Kidney (tissue), 13 donors: ENCODE measurements at regions not wholly inside any gene's neighbourhood (a gene's known extent, or its start where the extent isn't known, plus 50 kb on each side); places are given as distances from the start of the nearest gene placed in this dataset.

Source experiments
- DNase-seq, 5 donors: peaks; one replicate each; pipeline ENCODE4 v3.0.0-alpha.2; 2013 to 2020
- FAIRE-seq: peaks from 2 replicates; lab custom pipeline; 2012; peaks lifted over from hg19 to GRCh38; lab: Jason Lieb, UNC
- H3K27ac ChIP-seq, 2 donors: one replicate each; pipeline ENCODE4 v1.7.0; 2013; ENCODE audit warnings: low read depth in 2 of 2, low read length in 2 of 2, inconsistent platforms in 1 of 2
- H3K27me3 ChIP-seq: one replicate; pipeline ENCODE4 v1.7.1; 2013; ENCODE audit warnings: low read length, inconsistent platforms; ENCODE audit not compliant: control insufficient read depth, insufficient read depth
- H3K36me3 ChIP-seq, 3 donors: one replicate each; pipeline versions ENCODE4 v1.7.0 to v1.7.1; 2013; ENCODE audit warnings: low read length in 3 of 3, control low read depth in 1 of 3, inconsistent platforms in 1 of 3; ENCODE audit not compliant: insufficient read depth in 3 of 3, control insufficient read depth in 2 of 3
- H3K4me1 ChIP-seq, 3 donors: one replicate each; pipeline versions ENCODE4 v1.7.0 to v1.7.1; 2013; ENCODE audit warnings: low read length in 3 of 3, inconsistent platforms in 1 of 3, low read depth in 1 of 3; ENCODE audit not compliant: control insufficient read depth in 2 of 3, insufficient read depth in 2 of 3
- H3K4me3 ChIP-seq, 3 donors: one replicate each; pipeline versions ENCODE4 v1.7.0 to v1.8.1; 2013; ENCODE audit warnings: low read length in 3 of 3, control low read depth in 1 of 3, inconsistent platforms in 1 of 3
- H3K9ac ChIP-seq, 3 donors: one replicate each; pipeline versions ENCODE4 v1.7.0 to v1.7.1; 2013; ENCODE audit warnings: low read length in 3 of 3, control low read depth in 1 of 3, inconsistent platforms in 1 of 3
- H3K9me3 ChIP-seq, 3 donors: one replicate each; pipeline versions ENCODE4 v1.7.0 to v1.7.1; 2013; ENCODE audit warnings: low read length in 3 of 3, control low read depth in 1 of 3, inconsistent platforms in 1 of 3; ENCODE audit not compliant: control insufficient read depth in 2 of 3, insufficient read depth in 1 of 3
- CTCF ChIP-seq: IDR thresholded peaks from 3 replicates; pipeline ENCODE4 v1.5.1; 2012; ENCODE audit warnings: mild to moderate bottlenecking, moderate library complexity, borderline replicate concordance; ENCODE audit not compliant: insufficient read depth; ENCODE audit errors: extremely low read depth
- intact Hi-C: fragments of 100-400 bp; cut with DNase I; formaldehyde crosslinking; loops from one replicate; pipeline ENCODE4 v1.11.1; 2022
- donor health status: control.
- donor health status: control.
- donor health status: control.
- donor health status: control.
- donor health status: control.
- donor health status: DM: yes; HTN: yes; CAD: no.
- donor health status: Normal renal cell carcinoma (clear cell type).

DNA sequence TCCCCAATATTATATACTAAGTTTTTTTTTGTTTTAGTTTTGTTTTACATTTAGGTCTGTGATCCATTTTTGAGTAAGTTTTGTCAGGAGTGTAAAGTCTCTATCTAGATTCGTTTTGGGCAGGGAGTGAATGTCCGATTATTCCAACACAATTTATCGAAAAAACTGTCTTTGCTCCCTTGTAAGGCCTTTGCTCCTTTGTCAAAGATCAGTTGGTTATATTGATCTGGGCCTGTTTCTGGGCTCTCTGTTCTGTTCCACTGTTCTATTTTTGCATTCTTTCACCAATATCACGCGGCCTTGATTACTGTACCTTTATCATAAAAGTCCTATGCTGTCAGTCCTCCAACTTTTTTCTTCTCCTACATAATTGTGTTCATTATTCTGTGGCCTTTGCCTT lies 276.5 kb upstream of the ZC3H15 start:
- no peaks in the 10 kb centered on the region for H3K36me3 ChIP-seq
- H3K4me1 ChIP-seq, result no peaks in the 10 kb centered on the region
- no peak overlapping the region for H3K9ac ChIP-seq
- H3K27me3 ChIP-seq, result no peaks in the 10 kb centered on the region
- intact Hi-C loops, result no loop called here
- no peak overlapping the region for H3K4me3 ChIP-seq
- no peaks in the 10 kb centered on the region for H3K9me3 ChIP-seq
- no peak for TF ChIP-seq CTCF
- FAIRE-seq (no peak), DNase-seq (no peak)
- H3K27ac ChIP-seq, result no peak overlapping the region

DNA sequence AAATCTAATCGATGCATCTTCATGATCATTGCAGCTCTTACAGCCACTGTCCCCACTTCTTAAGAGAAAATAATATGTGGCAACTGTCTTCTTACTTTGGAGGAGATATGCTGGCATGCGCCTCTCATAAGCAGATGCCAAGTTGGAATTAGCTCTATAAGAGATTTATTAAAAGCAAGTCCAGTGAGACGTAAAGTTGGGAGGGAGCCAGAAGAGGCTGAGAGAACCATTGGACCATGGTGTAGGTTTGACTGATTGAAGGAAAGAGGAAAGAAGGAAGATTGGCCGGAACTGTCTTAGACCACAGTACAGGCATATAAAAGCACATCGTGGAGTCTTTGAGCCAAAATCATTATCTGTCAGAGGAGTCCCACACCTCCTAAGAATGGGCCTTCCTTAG lies 265.7 kb upstream of the ZC3H15 start:
- no peak overlapping the region for H3K27ac ChIP-seq
- TF ChIP-seq CTCF, result no peak
- H3K27me3 ChIP-seq, result no peaks in the 10 kb centered on the region
- H3K4me3 ChIP-seq, result no peak overlapping the region
- intact Hi-C loops, result no loop called here
- FAIRE-seq (no peak), DNase-seq (peak in 1 of 5 donors; percentile 3)
- no peaks in the 10 kb centered on the region for H3K4me1 ChIP-seq
- H3K9ac ChIP-seq, result no peak overlapping the region
- H3K36me3 ChIP-seq, result no peaks in the 10 kb centered on the region
- H3K9me3 ChIP-seq, result peaks cover 0 to 3% (median 0%) of the 10 kb centered on the region in 3 donors

GRCh38 chr2:186229265-186229664 lies 256.8 kb upstream of the ZC3H15 start:
- FAIRE-seq, result no peak
- Histone ChIP-seq H3K27me3 (no peaks in the 10 kb centered on the region), H3K36me3 (no peaks in the 10 kb centered on the region), H3K9me3 (peaks cover 0 to 21% (median 13%) of the 10 kb centered on the region in 3 donors), H3K4me1 (no peaks in the 10 kb centered on the region), H3K9ac (no peak overlapping the region), H3K27ac (no peak overlapping the region), H3K4me3 (no peak overlapping the region)
- no peak for TF ChIP-seq CTCF
- DNase-seq, result no peak
- intact Hi-C loops, result no loop called here

GRCh38 chr2:186241874-186242273 lies 244.2 kb upstream of the ZC3H15 start:
- Histone ChIP-seq H3K4me3 (no peak overlapping the region), H3K9ac (no peak overlapping the region), H3K36me3 (no peaks in the 10 kb centered on the region), H3K27ac (no peak overlapping the region), H3K27me3 (no peaks in the 10 kb centered on the region), H3K9me3 (no peaks in the 10 kb centered on the region), H3K4me1 (no peaks in the 10 kb centered on the region)
- intact Hi-C loops, result no loop called here
- no peak for DNase-seq
- FAIRE-seq, result no peak
- no peak for TF ChIP-seq CTCF
